ENCODE measurements at regions not wholly inside any gene's neighbourhood (a gene's known extent, or its start where the extent isn't known, plus 50 kb on each side); places are given as distances from the start of the nearest gene placed in this dataset.

DNA sequence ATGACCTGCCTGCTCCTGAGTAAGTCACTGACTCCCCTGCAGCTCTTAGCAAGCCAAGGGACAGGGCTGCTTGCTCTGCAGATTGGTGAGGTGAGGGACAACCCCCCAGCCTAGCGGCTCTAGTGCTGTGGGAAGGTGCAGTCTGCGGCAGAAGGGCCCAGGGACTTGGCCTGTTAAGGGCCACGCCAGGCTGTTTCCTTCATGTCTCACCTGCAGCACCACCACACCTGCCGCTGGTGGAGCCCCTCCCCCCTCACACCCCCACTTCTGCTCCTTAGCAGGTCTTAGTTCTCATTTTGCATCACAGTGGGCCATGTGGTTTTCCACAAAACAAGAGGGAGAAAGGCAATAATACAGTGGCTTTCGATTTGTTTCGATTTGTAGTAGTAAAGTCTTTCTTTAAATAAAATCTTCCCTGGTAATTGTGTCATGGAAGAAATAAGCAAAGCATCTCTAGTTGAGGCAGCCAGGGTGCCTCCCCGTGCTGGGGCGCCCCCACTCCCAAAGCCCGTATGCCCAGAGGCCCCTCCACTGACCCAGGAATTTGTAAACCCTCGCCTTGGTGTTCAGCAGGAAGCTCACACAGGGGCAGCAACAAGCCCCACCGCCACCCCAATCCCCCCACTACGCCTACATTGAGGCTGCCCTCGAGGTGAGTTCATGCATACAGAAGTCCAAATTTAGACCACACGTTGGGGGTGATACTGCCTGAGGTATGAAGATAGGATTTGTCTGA, 86.5 kb upstream of the CLDN5 start:
- H3K4me1 Mint-ChIP-seq (ENCODE audit: low read depth, unreplicated experiment): no peaks in the 10 kb centered on the region
- ChIA-PET POLR2A (no interaction called here), CTCF (no interaction called here)
- no peak overlapping the region for H3K4me3 ChIP-seq (ENCODE audit: low read depth, low read length)
- H3K36me3 ChIP-seq (ENCODE audit: control insufficient read depth, insufficient read depth, low read length): no peaks in the 10 kb centered on the region
- H3K9me3 ChIP-seq: no peaks in the 10 kb centered on the region
- H3K27ac Mint-ChIP-seq (ENCODE audit: unreplicated experiment): no peak overlapping the region
- no peaks in the 10 kb centered on the region for H3K36me3 Mint-ChIP-seq (ENCODE audit: insufficient read depth, unreplicated experiment)
- no peaks in the 10 kb centered on the region for H3K4me1 ChIP-seq
- no peak for TF ChIP-seq CTCF (IDR thresholded peaks at IDR 0.05; ENCODE audit: insufficient read depth in 1 of 2, low read depth in 1 of 2, low read length in 1 of 2, severe bottlenecking in 1 of 2, unreplicated experiment in 1 of 2)
- H3K27me3 Mint-ChIP-seq (ENCODE audit: insufficient read depth, unreplicated experiment): peaks cover 16% of the 10 kb centered on the region
- intact Hi-C loops (cut with micrococcal nuclease; ENCODE audit: unreplicated experiment): no loop called here
- no peaks in the 10 kb centered on the region; the same call in 1 of the 2 replicates for H3K27me3 ChIP-seq (replicated peaks; ENCODE audit: control insufficient read depth, insufficient read depth, low read length)
- no peaks in the 10 kb centered on the region for H3K9me3 Mint-ChIP-seq (ENCODE audit: unreplicated experiment)
- H3K4me3 Mint-ChIP-seq (ENCODE audit: unreplicated experiment): no peak overlapping the region
- DNase-seq: no peak
- BruUV-seq (replicated peaks): no TSS peak

GRCh38 chr22:19611590-19611989, 87.4 kb upstream of the CLDN5 start:
- Histone ChIP-seq H3K9me3 (no peaks in the 10 kb centered on the region), H3K27me3 (replicated peaks; ENCODE audit: control insufficient read depth, insufficient read depth, low read length) (no peaks in the 10 kb centered on the region; the same call in 1 of the 2 replicates), H3K4me1 (no peaks in the 10 kb centered on the region), H3K36me3 (ENCODE audit: control insufficient read depth, insufficient read depth, low read length) (no peaks in the 10 kb centered on the region), H3K4me3 (ENCODE audit: low read depth, low read length) (no peak overlapping the region)
- intact Hi-C loops (cut with micrococcal nuclease; ENCODE audit: unreplicated experiment): no loop called here
- Mint-ChIP-seq H3K4me3 (ENCODE audit: unreplicated experiment) (no peak overlapping the region), H3K4me1 (ENCODE audit: low read depth, unreplicated experiment) (no peaks in the 10 kb centered on the region), H3K36me3 (ENCODE audit: insufficient read depth, unreplicated experiment) (no peaks in the 10 kb centered on the region), H3K27ac (ENCODE audit: unreplicated experiment) (no peak overlapping the region), H3K27me3 (ENCODE audit: insufficient read depth, unreplicated experiment) (peaks cover 16% of the 10 kb centered on the region), H3K9me3 (ENCODE audit: unreplicated experiment) (no peaks in the 10 kb centered on the region)
- no TSS peak for BruUV-seq (replicated peaks)
- no peak for DNase-seq
- TF ChIP-seq CTCF (IDR thresholded peaks at IDR 0.05; ENCODE audit: insufficient read depth in 1 of 2, low read depth in 1 of 2, low read length in 1 of 2, severe bottlenecking in 1 of 2, unreplicated experiment in 1 of 2): no peak
- ChIA-PET CTCF (no interaction called here), POLR2A (no interaction called here)

GRCh38 chr22:19612866-19613572, 88.8 kb upstream of the CLDN5 start:
- Histone ChIP-seq H3K4me3 (ENCODE audit: low read depth, low read length) (no peak overlapping the region), H3K27me3 (replicated peaks; ENCODE audit: control insufficient read depth, insufficient read depth, low read length) (no peaks in the 10 kb centered on the region; the same call in 1 of the 2 replicates), H3K36me3 (ENCODE audit: control insufficient read depth, insufficient read depth, low read length) (no peaks in the 10 kb centered on the region), H3K4me1 (no peaks in the 10 kb centered on the region), H3K9me3 (no peaks in the 10 kb centered on the region)
- Mint-ChIP-seq H3K27ac (ENCODE audit: unreplicated experiment) (no peak overlapping the region), H3K4me3 (ENCODE audit: unreplicated experiment) (no peak overlapping the region), H3K36me3 (ENCODE audit: insufficient read depth, unreplicated experiment) (no peaks in the 10 kb centered on the region), H3K4me1 (ENCODE audit: low read depth, unreplicated experiment) (no peaks in the 10 kb centered on the region), H3K9me3 (ENCODE audit: unreplicated experiment) (no peaks in the 10 kb centered on the region), H3K27me3 (ENCODE audit: insufficient read depth, unreplicated experiment) (peaks cover 16% of the 10 kb centered on the region)
- POLR2A ChIA-PET: no interaction called here
- no peak for DNase-seq
- no peak for TF ChIP-seq CTCF (IDR thresholded peaks at IDR 0.05; ENCODE audit: insufficient read depth in 1 of 2, low read depth in 1 of 2, low read length in 1 of 2, severe bottlenecking in 1 of 2, unreplicated experiment in 1 of 2)
- BruUV-seq (replicated peaks): no TSS peak
- intact Hi-C loops (cut with micrococcal nuclease; ENCODE audit: unreplicated experiment): no loop called here
- CTCF ChIA-PET: no interaction called here
